Panc1 (cell line): ENCODE measurements at regions not wholly inside any gene's neighbourhood (a gene's known extent, or its start where the extent isn't known, plus 50 kb on each side); places are given as distances from the start of the nearest gene placed in this dataset.
"Not testable (repeated sequence)": the region's sequence is repeated elsewhere in the genome, so short reads cannot be mapped to it uniquely, and the experiment has no call there.

ENCODE experiments used
- ATAC-seq: fragments of 200-7000 bp; cut with Tn5 transposase; 2 replicates; pipeline ENCODE4 v1.9.1; 2020; ENCODE audit warnings: mild to moderate bottlenecking, moderate library complexity
- BruUV-seq: library from RNA; stranded (reverse); fragments of 400-500 nt; replicated peaks from 2 replicates; lab custom pipeline; 2021; lab: Mats Ljungman, UMichigan
- CTCF ChIA-PET: fragments of 300-600 bp; sonication (Branson Sonifier 250); formaldehyde crosslinking; loops from one replicate; lab custom pipeline; 2022; ENCODE audit warnings: antibody characterized with exemption; lab: Charles Lee
- POLR2A ChIA-PET: fragments of 300-600 bp; sonication (Branson Sonifier 250); formaldehyde crosslinking; loops from one replicate; lab custom pipeline; 2022; ENCODE audit warnings: antibody characterized with exemption; lab: Charles Lee
- DNase-seq: peaks from one replicate; pipeline ENCODE4 v3.0.0-alpha.2; 2010; ENCODE audit warnings: low read depth, low spot score
- H3K27ac ChIP-seq: 2 replicates; pipeline ENCODE4 v1.5.1; 2011; ENCODE audit warnings: mild to moderate bottlenecking, low read length, inconsistent platforms
- H3K27me3 ChIP-seq: fragments of 200-500 bp; sonication (Bioruptor generic); 2 replicates; pipeline ENCODE4 v1.6.0; 2014; ENCODE audit warnings: low read length, inconsistent platforms; ENCODE audit not compliant: control insufficient read depth, insufficient read depth
- H3K36me3 ChIP-seq: fragments of 200-500 bp; sonication (Bioruptor generic); 2 replicates; pipeline ENCODE4 v1.5.1; 2014; ENCODE audit warnings: inconsistent platforms, mild to moderate bottlenecking, low read length, moderate library complexity; ENCODE audit not compliant: control insufficient read depth, insufficient read depth
- H3K4me1 ChIP-seq: 2 replicates; pipeline ENCODE4 v1.5.1; 2011; ENCODE audit warnings: inconsistent platforms, mild to moderate bottlenecking, low read length, moderate library complexity; ENCODE audit not compliant: control insufficient read depth, insufficient read depth
- H3K4me3 ChIP-seq, 2 experiments: 2 replicates each; pipeline ENCODE4 v1.5.1; 2011 to 2012; ENCODE audit warnings: low read depth in 2 of 2, low read length in 2 of 2, mild to moderate bottlenecking in 2 of 2, inconsistent platforms in 1 of 2, moderate library complexity in 1 of 2
- H3K9me3 ChIP-seq: fragments of 200-500 bp; sonication (Bioruptor generic); 2 replicates; pipeline ENCODE4 v1.5.1; 2014; ENCODE audit warnings: low read depth, mild to moderate bottlenecking, inconsistent platforms, low read length, moderate library complexity; ENCODE audit not compliant: control insufficient read depth, insufficient read depth
- CTCF ChIP-seq: fragments of 450-650 bp; IDR thresholded peaks from 2 replicates; pipeline ENCODE4 v1.5.1; 2017; ENCODE audit warnings: mild to moderate bottlenecking
- POLR2AphosphoS5 ChIP-seq: IDR thresholded peaks from 2 replicates; pipeline ENCODE4 v1.6.1; 2012; ENCODE audit warnings: mild to moderate bottlenecking, low read depth, low read length, moderate library complexity
- REST ChIP-seq, 2 experiments: IDR thresholded peaks; 2 replicates each; pipeline ENCODE4 v1.6.1; 2011 to 2012; ENCODE audit warnings: low read depth in 2 of 2, control low read depth in 1 of 2, low read length in 1 of 2, mild to moderate bottlenecking in 1 of 2, moderate library complexity in 1 of 2; ENCODE audit not compliant: insufficient read depth in 1 of 2
- SIN3A ChIP-seq: IDR thresholded peaks from 2 replicates; pipeline ENCODE4 v1.6.1; 2012; ENCODE audit warnings: low read depth, mild to moderate bottlenecking, low read length, moderate library complexity, borderline replicate concordance; ENCODE audit not compliant: insufficient read depth
- TCF7L2 ChIP-seq: IDR thresholded peaks from 2 replicates; pipeline ENCODE4 v1.6.1; 2011; ENCODE audit warnings: mild to moderate bottlenecking, low read depth, low read length, inconsistent platforms
- in situ Hi-C: cut with HindIII; loops from 2 replicates; pipeline ENCODE4 v1.10.0; 2016; ENCODE audit warnings: low sequenced_read_pairs, low pct_unique_long_range_greater_than_20kb
- intact Hi-C: fragments of 100-400 bp; cut with micrococcal nuclease; formaldehyde crosslinking; loops from one replicate; pipeline ENCODE4 v1.10.0; 2022; ENCODE audit not compliant: unreplicated experiment

DNA sequence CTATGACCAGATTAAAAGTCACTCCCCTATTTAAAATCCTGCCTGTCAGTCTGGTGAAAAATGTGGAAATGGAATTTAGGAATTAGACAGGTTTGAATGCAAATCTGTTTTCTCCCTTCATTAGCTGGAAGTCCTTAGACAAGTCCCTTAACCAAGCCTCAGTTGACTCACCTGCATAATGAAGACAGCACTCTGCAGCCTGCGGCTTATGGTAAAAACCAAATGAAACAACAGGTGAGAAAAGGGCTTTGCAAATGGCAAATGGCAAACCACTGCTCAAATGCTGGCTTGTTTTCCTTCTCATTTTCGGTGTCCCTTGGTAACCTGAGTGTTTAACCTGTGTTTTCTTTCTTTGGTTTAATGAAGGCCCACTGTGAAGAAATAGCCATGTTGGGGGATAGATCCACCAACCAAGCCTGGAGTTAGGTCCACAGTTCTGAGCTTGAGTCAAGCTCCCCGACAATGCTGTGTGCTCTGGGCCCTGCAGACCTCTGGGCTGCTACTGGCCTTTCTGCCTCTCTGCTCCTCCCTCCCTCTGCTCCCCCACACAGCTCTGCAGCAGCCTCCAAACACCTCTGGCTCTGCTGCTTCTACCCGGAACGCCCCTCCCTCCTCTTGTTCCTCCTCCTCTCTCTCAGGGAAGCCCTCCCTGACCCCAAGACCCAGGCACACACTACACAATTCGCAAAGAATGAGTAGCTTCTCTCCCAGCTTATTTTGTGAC lies 641.8 kb downstream of the MATN1 start:
- DNase-seq (no peak), ATAC-seq (no peak)
- Histone ChIP-seq H3K27me3 (no peaks in the 10 kb centered on the region), H3K4me3 (no peak overlapping the region), H3K4me1 (peaks cover 19% of the 10 kb centered on the region), H3K9me3 (no peaks in the 10 kb centered on the region), H3K36me3 (no peaks in the 10 kb centered on the region), H3K27ac (no peak overlapping the region)
- no TSS peak for BruUV-seq
- intact Hi-C loops (loop anchor here (10.0 kb wide), 2 partner anchors 127 to 707 kb away; no protein-coding TSS in a partner anchor), in situ Hi-C loops (no loop called here)
- TF ChIP-seq REST (IDR thresholded peaks at IDR 0.05; ENCODE audit: insufficient read depth in 1 of 2, low read depth in 2 of 2, low read length in 1 of 2) (no peak), POLR2AphosphoS5 (no peak), CTCF (no peak), TCF7L2 (no peak), SIN3A (no peak)
- POLR2A ChIA-PET = no interaction called here
- CTCF ChIA-PET = no interaction called here

DNA sequence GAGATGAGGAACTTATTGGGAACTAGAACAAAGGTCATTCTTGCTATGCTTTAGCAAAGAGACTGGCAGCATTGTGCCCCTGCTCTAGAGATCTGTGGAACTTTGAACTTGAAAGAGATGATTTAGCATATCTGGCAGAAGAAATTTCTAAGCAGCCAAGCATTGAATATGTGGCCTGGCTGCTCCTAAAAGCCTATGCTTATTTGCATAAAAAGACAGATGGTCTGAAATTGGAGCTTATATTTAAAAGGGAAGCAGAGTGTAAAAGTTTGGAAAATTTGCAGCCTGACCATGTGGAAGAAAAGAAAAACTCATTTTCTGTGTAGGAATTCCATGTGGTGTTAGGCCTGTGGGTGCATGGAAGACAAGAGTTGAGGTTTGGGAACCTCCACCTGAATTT lies 647.5 kb downstream of the MATN1 start:
- not testable (repeated sequence) for H3K4me3 ChIP-seq

DNA sequence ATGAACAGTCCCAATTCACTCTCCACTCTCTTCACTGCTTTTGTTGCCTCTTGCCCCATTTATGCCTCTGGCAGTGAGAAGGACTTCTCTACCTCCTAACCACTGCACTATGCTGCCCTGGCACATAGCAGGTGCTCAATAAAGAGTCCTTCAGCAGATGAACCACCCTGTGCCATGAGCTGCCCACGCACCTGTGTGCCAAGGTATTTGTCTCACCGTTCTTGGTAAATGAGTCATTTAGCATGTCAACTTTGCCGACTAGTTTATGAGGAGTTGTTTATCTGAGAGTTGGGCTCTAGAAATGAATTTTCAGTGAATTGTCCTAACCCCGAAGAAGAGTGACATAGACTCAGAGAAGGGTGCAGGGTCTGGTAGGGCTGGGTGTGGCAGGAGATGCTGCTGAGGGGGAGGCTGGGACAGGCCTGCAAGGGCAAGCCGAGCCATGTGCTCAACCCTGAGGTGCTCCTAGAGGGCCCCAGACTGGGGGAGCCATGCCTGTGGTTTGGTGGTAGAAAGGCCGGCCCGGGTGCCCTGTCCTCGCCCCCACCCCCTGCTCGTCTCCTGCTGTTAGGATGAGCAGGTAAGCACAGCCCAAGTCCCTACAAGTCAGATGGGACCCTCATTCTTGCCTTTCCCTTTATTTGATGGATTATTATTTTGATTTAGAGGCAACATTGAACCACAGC lies 654.5 kb downstream of the MATN1 start:
- Histone ChIP-seq H3K9me3 (no peaks in the 10 kb centered on the region), H3K27ac (no peak overlapping the region), H3K4me3 (no peak overlapping the region), H3K27me3 (no peaks in the 10 kb centered on the region), H3K36me3 (no peaks in the 10 kb centered on the region), H3K4me1 (no peaks in the 10 kb centered on the region)
- POLR2A ChIA-PET = no interaction called here
- TF ChIP-seq TCF7L2 = no peak
- BruUV-seq = no TSS peak
- no peak for ATAC-seq
- in situ Hi-C loops = no loop called here
- intact Hi-C loops = no loop called here
- DNase-seq = no peak
- CTCF ChIA-PET = no interaction called here

More for the DNA sequence above, 647.5 kb downstream of the MATN1 start:
- H3K27ac ChIP-seq, ATAC-seq, BruUV-seq, H3K27me3 ChIP-seq, CTCF ChIA-PET, POLR2A ChIA-PET, H3K36me3 ChIP-seq, in situ Hi-C loops, H3K4me1 ChIP-seq, H3K9me3 ChIP-seq, DNase-seq, intact Hi-C loops: not testable (repeated sequence)
